Stomach (tissue), 8 donors: ENCODE measurements at regions not wholly inside any gene's neighbourhood (a gene's known extent, or its start where the extent isn't known, plus 50 kb on each side); places are given as distances from the start of the nearest gene placed in this dataset.

ENCODE experiments used
- DNase-seq, 2 donors: peaks; one replicate each; pipeline versions ENCODE4 v3.0.0 to v3.0.0-alpha.2; 2013 to 2019
- H3K27ac ChIP-seq, 5 donors: fragments of 200-600 bp in 4 of 5; sonication (generic) in 4 of 5; one replicate each; pipeline ENCODE4 v1.5.1; 2013 to 2019; ENCODE audit warnings: mild to moderate bottlenecking in 1 of 5, moderate library complexity in 1 of 5
- H3K27me3 ChIP-seq, 3 donors: fragments of 200-600 bp; sonication (generic); one replicate each; pipeline ENCODE4 v1.5.1; 2017 to 2019; ENCODE audit warnings: mixed run types in 1 of 3
- H3K36me3 ChIP-seq, 4 donors: fragments of 200-600 bp; sonication (generic); 1 replicate in 3 of 4; 2 replicates in 1 of 4; pipeline ENCODE4 v1.5.1; 2016 to 2019
- H3K4me1 ChIP-seq, 4 donors: fragments of 200-600 bp; sonication (generic); one replicate each; pipeline ENCODE4 v1.5.1; 2016 to 2019
- H3K4me3 ChIP-seq, 4 donors: fragments of 200-600 bp; sonication (generic) in 3 of 4; one replicate each; pipeline ENCODE4 v1.5.1; 2016 to 2019; ENCODE audit warnings: mild to moderate bottlenecking in 1 of 4
- H3K9me3 ChIP-seq, 4 donors: fragments of 200-600 bp; sonication (generic); one replicate each; pipeline ENCODE4 v1.5.1; 2016 to 2019
- EP300 ChIP-seq: sonication (generic); formaldehyde crosslinking; IDR thresholded peaks from one replicate; pipeline ENCODE4 v1.6.1; 2017; ENCODE audit warnings: antibody characterized with exemption
- POLR2A ChIP-seq, 4 donors: fragments of 450-650 bp; IDR thresholded peaks; one replicate each; pipeline ENCODE4 v1.6.1; 2016; ENCODE audit warnings: antibody characterized with exemption in 4 of 4, control low read depth in 2 of 4, mild to moderate bottlenecking in 1 of 4, moderate library complexity in 1 of 4
- POLR2AphosphoS5 ChIP-seq, 3 donors: sonication (generic); formaldehyde crosslinking; IDR thresholded peaks; one replicate each; pipeline ENCODE4 v1.6.1; 2016; ENCODE audit warnings: antibody characterized with exemption in 3 of 3
- WGBS, 5 donors: extraction: QIAGEN DNeasy Blood & Tissue Kit in 3 of 5; methylation state at CpG; one replicate each; pipeline versions ENCODE4 v1.1.5 to v1.1.7; 2013 to 2018; 5-methylcytosine and 5-hydroxymethylcytosine counted together
- intact Hi-C: fragments of 100-400 bp; cut with DNase I; formaldehyde crosslinking; loops from one replicate; pipeline ENCODE4 v1.15.1; 2023; ENCODE audit warnings: low total_unique reads
- TF ChIP-seq, protein P1 (sequence below), 7 experiments: fragments of 450-650 bp in 4 of 7; fragments of 200-600 bp in 3 of 7; sonication (generic) in 3 of 7; IDR thresholded peaks; one replicate each; pipeline ENCODE4 v1.5.1; 2016 to 2019; ENCODE audit warnings: antibody characterized with exemption in 7 of 7, control low read depth in 2 of 7, mild to moderate bottlenecking in 1 of 7
- donor health status: healthy with polysubstance abuse.
- donor health status: Bipolar disorder and iron deficiency.
- donor health status: healthy.

DNA sequence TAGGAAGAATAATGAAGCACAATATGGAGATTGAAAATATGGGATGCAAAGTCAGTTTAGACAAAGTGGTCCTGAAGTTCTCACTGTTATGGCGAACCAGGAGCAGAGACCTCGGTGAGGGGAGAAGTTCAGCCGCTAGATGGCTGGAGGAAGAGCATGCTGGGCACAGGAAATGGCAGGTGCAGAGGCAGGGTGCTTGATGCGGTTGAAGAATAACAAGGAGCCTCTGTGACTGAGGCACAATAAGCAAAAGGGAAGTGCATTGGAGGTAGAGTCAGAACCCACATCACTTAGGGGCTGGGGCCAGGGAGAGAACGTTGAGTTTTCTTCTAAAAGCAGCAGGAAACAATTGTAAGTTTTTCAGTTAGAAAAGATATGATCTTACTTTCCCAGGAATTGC, 1725.2 kb downstream of the EFNB2 start:
- no peaks in the 10 kb centered on the region for H3K27me3 ChIP-seq
- intact Hi-C loops, result no loop called here
- no peaks in the 10 kb centered on the region for H3K4me1 ChIP-seq
- no peaks in the 10 kb centered on the region for H3K9me3 ChIP-seq
- no peak for TF ChIP-seq POLR2A (IDR thresholded peaks at IDR 0.05)
- H3K27ac ChIP-seq, result no peak overlapping the region
- 66 to 83% (median 76%) methylated on average over 5 of the region's 5 CpGs for WGBS, 5 donors
- H3K4me3 ChIP-seq, result no peak overlapping the region
- DNase-seq, result peak in 1 of 2 donors; percentile 15
- H3K36me3 ChIP-seq, result no peaks in the 10 kb centered on the region

DNA sequence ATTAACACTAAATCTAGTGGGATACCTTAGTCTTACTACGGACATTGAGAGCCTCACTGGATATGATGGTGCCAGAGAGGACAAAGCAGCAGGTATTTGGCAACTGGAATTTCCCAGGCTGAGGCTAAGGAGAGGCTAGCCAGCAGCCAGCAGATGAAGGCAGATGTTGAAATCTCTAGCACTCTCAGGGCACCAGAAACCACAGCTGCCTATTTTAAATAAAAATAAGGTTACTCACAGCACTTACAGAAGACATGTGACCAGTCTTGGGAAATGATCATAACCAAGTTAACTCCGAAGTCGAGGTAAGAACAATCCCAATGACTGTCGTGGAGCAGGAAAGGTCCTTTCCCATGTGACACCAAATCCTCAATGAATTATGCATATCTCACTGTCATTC, 1726.0 kb downstream of the EFNB2 start:
- H3K27ac ChIP-seq, result no peak overlapping the region
- no peaks in the 10 kb centered on the region for H3K4me1 ChIP-seq
- intact Hi-C loops, result no loop called here
- H3K36me3 ChIP-seq, result no peaks in the 10 kb centered on the region
- H3K4me3 ChIP-seq, result no peak overlapping the region
- DNase-seq, result no peak
- TF ChIP-seq POLR2AphosphoS5 (IDR thresholded peaks at IDR 0.05) (no peak), EP300 (no peak), POLR2A (IDR thresholded peaks at IDR 0.05) (no peak)
- TF ChIP-seq, protein P1, sequence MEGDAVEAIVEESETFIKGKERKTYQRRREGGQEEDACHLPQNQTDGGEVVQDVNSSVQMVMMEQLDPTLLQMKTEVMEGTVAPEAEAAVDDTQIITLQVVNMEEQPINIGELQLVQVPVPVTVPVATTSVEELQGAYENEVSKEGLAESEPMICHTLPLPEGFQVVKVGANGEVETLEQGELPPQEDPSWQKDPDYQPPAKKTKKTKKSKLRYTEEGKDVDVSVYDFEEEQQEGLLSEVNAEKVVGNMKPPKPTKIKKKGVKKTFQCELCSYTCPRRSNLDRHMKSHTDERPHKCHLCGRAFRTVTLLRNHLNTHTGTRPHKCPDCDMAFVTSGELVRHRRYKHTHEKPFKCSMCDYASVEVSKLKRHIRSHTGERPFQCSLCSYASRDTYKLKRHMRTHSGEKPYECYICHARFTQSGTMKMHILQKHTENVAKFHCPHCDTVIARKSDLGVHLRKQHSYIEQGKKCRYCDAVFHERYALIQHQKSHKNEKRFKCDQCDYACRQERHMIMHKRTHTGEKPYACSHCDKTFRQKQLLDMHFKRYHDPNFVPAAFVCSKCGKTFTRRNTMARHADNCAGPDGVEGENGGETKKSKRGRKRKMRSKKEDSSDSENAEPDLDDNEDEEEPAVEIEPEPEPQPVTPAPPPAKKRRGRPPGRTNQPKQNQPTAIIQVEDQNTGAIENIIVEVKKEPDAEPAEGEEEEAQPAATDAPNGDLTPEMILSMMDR (IDR thresholded peaks at IDR 0.05), result no peak
- WGBS, 5 donors, result 70 to 93% (median 81%) methylated on average over 4 of the region's 4 CpGs
- no peaks in the 10 kb centered on the region for H3K27me3 ChIP-seq
- no peaks in the 10 kb centered on the region for H3K9me3 ChIP-seq

DNA sequence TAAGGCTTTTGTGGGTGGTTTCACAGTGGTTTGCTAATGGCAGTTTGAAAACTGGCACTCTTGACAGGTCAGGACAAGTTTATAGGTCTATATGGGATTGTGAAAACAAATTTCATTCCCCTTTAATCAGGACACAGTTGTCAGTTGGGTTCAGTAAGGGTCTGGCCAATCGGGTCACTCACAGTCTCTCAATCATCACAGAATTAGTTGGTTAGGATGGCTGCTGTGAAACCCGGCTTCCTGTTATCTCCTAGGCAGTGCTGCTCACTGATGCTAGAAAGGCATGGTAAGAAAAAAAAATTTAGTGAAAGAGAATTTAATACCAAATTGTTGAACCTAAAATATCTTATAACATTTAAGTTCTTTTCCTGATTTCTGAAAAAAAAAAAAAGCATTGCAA, 1730.1 kb downstream of the EFNB2 start:
- DNase-seq, result no peak
- intact Hi-C loops, result no loop called here
- 69 to 81% (median 74%) methylated on average over 2 of the region's 2 CpGs for WGBS, 5 donors
- no peaks in the 10 kb centered on the region for H3K27me3 ChIP-seq
- no peak overlapping the region for H3K4me3 ChIP-seq
- TF ChIP-seq EP300 (no peak), POLR2AphosphoS5 (IDR thresholded peaks at IDR 0.05) (no peak), POLR2A (IDR thresholded peaks at IDR 0.05) (no peak)
- TF ChIP-seq, protein P1 (IDR thresholded peaks at IDR 0.05), result no peak
- H3K36me3 ChIP-seq, result no peaks in the 10 kb centered on the region
- H3K27ac ChIP-seq, result no peak overlapping the region
- H3K9me3 ChIP-seq, result no peaks in the 10 kb centered on the region
- H3K4me1 ChIP-seq, result no peaks in the 10 kb centered on the region

DNA sequence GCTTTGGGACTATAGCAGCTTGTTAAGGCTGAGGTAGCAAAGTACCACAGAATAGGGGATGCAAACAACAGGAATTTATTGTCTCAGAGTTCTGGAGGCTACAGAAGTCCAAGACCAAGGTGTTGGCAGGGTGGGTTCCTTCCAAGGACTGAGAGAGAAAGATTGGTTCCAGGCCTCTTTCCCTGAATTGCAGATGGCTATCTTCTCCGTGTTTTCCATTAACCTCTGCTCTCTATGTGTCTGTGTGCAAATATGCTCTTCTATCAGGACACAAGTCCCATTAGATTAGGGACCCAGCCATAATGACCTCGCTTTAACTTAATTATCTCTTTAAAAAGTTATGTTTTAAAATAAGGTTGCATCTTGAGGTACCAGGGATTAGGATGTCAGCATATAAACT, 1732.9 kb upstream of the SLC10A2 start:
- TF ChIP-seq, protein P1 (IDR thresholded peaks at IDR 0.05), result no peak
- intact Hi-C loops, result no loop called here
- no peaks in the 10 kb centered on the region for H3K36me3 ChIP-seq
- no peaks in the 10 kb centered on the region for H3K4me1 ChIP-seq
- no peak overlapping the region for H3K4me3 ChIP-seq
- no peaks in the 10 kb centered on the region for H3K9me3 ChIP-seq
- no peaks in the 10 kb centered on the region for H3K27me3 ChIP-seq
- H3K27ac ChIP-seq, result no peak overlapping the region
- DNase-seq, result no peak
- 51 to 75% (median 67%) methylated on average over 2 of the region's 2 CpGs for WGBS, 5 donors

DNA sequence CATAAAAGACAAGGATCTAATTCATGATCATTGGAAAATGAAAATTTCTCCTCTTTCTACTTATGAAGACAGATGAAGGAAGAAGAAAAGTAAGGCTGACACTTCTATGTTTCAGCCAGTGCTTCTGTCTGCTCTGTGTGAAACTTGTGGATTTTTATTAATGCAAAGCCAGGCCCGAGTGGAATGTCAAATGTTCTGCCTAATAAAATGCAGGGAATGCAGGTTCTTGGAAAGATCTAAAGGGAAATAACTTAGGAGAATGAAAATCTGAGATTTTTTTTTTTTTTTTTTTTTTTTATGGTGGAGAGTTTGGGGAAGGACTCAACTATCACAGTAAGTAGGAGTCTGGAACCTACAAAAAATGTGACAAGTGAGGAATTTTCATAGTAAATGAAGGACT, 1732.3 kb upstream of the SLC10A2 start:
- no peaks in the 10 kb centered on the region for H3K9me3 ChIP-seq
- H3K4me3 ChIP-seq, result no peak overlapping the region
- TF ChIP-seq EP300 (no peak), POLR2AphosphoS5 (IDR thresholded peaks at IDR 0.05) (no peak), POLR2A (IDR thresholded peaks at IDR 0.05) (no peak)
- TF ChIP-seq, protein P1 (IDR thresholded peaks at IDR 0.05), result no peak

More for the DNA sequence above, 1732.3 kb upstream of the SLC10A2 start:
- H3K27me3 ChIP-seq, result no peaks in the 10 kb centered on the region
- no peak overlapping the region for H3K27ac ChIP-seq
- H3K36me3 ChIP-seq, result no peaks in the 10 kb centered on the region
- intact Hi-C loops, result no loop called here
- no peaks in the 10 kb centered on the region for H3K4me1 ChIP-seq
- no peak for DNase-seq
- WGBS, 5 donors, result 35 to 64% (median 49%) methylated on average over 1 of the region's 1 CpG
